SK-N-MC (cell line): ENCODE measurements at regions not wholly inside any gene's neighbourhood (a gene's known extent, or its start where the extent isn't known, plus 50 kb on each side); places are given as distances from the start of the nearest gene placed in this dataset.
"Not testable (repeated sequence)": the region's sequence is repeated elsewhere in the genome, so short reads cannot be mapped to it uniquely, and the experiment has no call there.

ENCODE experiments used
- EZH2 ChIP-seq: fragments of 200-600 bp; sonication (generic); IDR thresholded peaks from one replicate; pipeline ENCODE4 v1.6.1; 2017; ENCODE audit warnings: antibody characterized with exemption
- FOXP2 ChIP-seq: optimal IDR thresholded peaks from 2 replicates; pipeline ENCODE3; 2011; ENCODE audit warnings: mild to moderate bottlenecking, moderate library complexity; ENCODE audit not compliant: insufficient read depth; ENCODE audit errors: extremely low read length, control extremely low read depth
- POLR2AphosphoS5 ChIP-seq: IDR thresholded peaks from 2 replicates; pipeline ENCODE4 v1.6.1; 2012; ENCODE audit warnings: mild to moderate bottlenecking, low read depth, low read length, borderline replicate concordance

- TF ChIP-seq POLR2AphosphoS5, EZH2, FOXP2: not testable (repeated sequence)
Observed at GRCh38 chr2:175410941-175411340, 229.4 kb upstream of the ATP5MC3 start.
